Lung (tissue), 11 donors: ENCODE measurements at regions not wholly inside any gene's neighbourhood (a gene's known extent, or its start where the extent isn't known, plus 50 kb on each side); places are given as distances from the start of the nearest gene placed in this dataset.

ENCODE experiments used
- ATAC-seq: fragments of 200-7000 bp; cut with Tn5 transposase; one replicate; pipeline ENCODE4 v1.9.1; 2020; ENCODE audit warnings: moderate number of reproducible peaks; ENCODE audit not compliant: insufficient read depth, low FRiP score
- DNase-seq, 3 donors: peaks; one replicate each; pipeline ENCODE4 v3.0.0-alpha.2; 2013 to 2017
- H3K27ac ChIP-seq, 2 donors: one replicate each; pipeline ENCODE4 v1.5.1; 2013; ENCODE audit warnings: mild to moderate bottlenecking in 2 of 2, moderate library complexity in 2 of 2, control low read depth in 1 of 2, inconsistent platforms in 1 of 2, low read depth in 1 of 2, low read length in 1 of 2
- H3K27me3 ChIP-seq, 3 donors: one replicate each; pipeline ENCODE4 v1.5.1; 2013; ENCODE audit warnings: low read length in 2 of 3; ENCODE audit not compliant: control insufficient read depth in 3 of 3, insufficient read depth in 3 of 3
- H3K36me3 ChIP-seq, 4 donors: one replicate each; pipeline ENCODE4 v1.5.1; 2013; ENCODE audit warnings: low read length in 4 of 4, mild to moderate bottlenecking in 1 of 4, moderate library complexity in 1 of 4; ENCODE audit not compliant: control insufficient read depth in 4 of 4, insufficient read depth in 4 of 4
- H3K4me1 ChIP-seq, 5 donors: one replicate each; pipeline ENCODE4 v1.5.1; 2013; ENCODE audit warnings: low read length in 5 of 5, mild to moderate bottlenecking in 2 of 5, moderate library complexity in 1 of 5; ENCODE audit not compliant: control insufficient read depth in 5 of 5, insufficient read depth in 5 of 5
- H3K4me3 ChIP-seq: one replicate; pipeline ENCODE4 v1.5.1; 2013; ENCODE audit warnings: mild to moderate bottlenecking, control low read depth, moderate library complexity
- H3K9ac ChIP-seq, 2 donors: one replicate each; pipeline ENCODE4 v1.5.1; 2013; ENCODE audit warnings: low read length in 2 of 2, control low read depth in 1 of 2; ENCODE audit not compliant: insufficient read depth in 1 of 2
- H3K9me3 ChIP-seq, 4 donors: one replicate each; pipeline ENCODE4 v1.5.1; 2013; ENCODE audit warnings: low read length in 3 of 4, mild to moderate bottlenecking in 1 of 4, moderate library complexity in 1 of 4; ENCODE audit not compliant: control insufficient read depth in 4 of 4, insufficient read depth in 3 of 4
- CTCF ChIP-seq: IDR thresholded peaks from 2 replicates; pipeline ENCODE4 v1.5.1; 2012; ENCODE audit warnings: mild to moderate bottlenecking; ENCODE audit errors: control extremely low read depth, extremely low read depth
- WGBS, 2 donors: extraction: QIAGEN DNeasy Blood & Tissue Kit; methylation state at CpG; one replicate each; pipeline ENCODE4 v1.1.7; 2013; 5-methylcytosine and 5-hydroxymethylcytosine counted together
- donor health status: control.
- donor health status: control.
- donor health status: Bipolar disorder and iron deficiency.
- donor health status: healthy.
- donor health status: DM: yes; HTN: yes; CAD: no.

DNA sequence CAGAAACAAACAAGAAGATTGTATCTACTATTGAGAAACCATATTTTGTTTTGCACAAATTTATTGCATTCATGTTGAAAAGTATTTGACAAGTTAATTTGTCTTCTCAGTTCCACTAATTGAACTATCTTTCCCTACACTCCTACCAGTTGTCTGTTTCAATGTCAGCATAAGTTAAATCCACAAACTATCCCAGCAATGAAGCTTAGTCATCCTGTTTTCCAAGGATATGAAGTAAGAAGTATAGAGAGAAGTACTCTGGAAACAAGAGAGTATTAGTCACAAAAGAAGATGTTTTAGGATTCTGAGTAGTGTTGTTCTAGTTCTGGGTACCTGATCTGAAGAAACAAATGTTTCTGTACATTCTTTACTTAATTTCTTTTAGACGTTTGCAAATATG lies 261.6 kb upstream of the ZNF804A start:
- TF ChIP-seq CTCF = no peak
- 54 to 83% methylated on average over 1 of the region's 1 CpG for WGBS, 2 donors
- Histone ChIP-seq H3K9ac (no peak overlapping the region), H3K4me3 (no peak overlapping the region), H3K27me3 (no peaks in the 10 kb centered on the region), H3K27ac (no peak overlapping the region), H3K36me3 (no peaks in the 10 kb centered on the region), H3K9me3 (no peaks in the 10 kb centered on the region), H3K4me1 (no peaks in the 10 kb centered on the region)
- ATAC-seq = no peak
- no peak for DNase-seq

DNA sequence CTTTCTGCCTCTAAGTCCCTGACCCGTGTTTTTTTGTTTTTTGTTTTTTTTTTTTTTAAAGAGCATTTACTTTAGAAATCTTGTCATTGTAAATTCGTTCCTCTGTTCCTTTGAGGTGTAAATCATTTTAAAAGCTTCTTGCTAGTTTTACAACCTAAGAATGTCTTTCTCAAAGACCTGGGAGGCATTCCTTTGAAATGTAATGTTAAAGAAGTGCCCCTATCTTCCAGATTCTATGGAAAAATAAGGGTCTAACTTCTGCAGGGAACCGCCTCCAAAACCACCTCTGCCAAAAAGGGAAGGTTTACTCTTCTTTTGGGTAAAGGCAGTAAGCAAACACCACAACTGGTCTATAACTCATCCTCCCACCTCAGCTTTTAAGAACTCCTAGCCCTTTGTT lies 259.6 kb upstream of the ZNF804A start:
- 27 to 29% methylated on average over 3 of the region's 3 CpGs for whole genome bisulfite sequencing, 2 donors
- no peak overlapping the region for H3K4me3 ChIP-seq
- H3K9ac ChIP-seq = no peak overlapping the region
- H3K27ac ChIP-seq = no peak overlapping the region
- no peaks in the 10 kb centered on the region for H3K9me3 ChIP-seq
- TF ChIP-seq CTCF = no peak
- no peaks in the 10 kb centered on the region for H3K4me1 ChIP-seq
- no peak for DNase-seq
- no peak for ATAC-seq
- no peaks in the 10 kb centered on the region for H3K36me3 ChIP-seq
- no peaks in the 10 kb centered on the region for H3K27me3 ChIP-seq

GRCh38 chr2:184339966-184340365 lies 258.4 kb upstream of the ZNF804A start:
- DNase-seq (no peak), ATAC-seq (no peak)
- 40 to 69% methylated on average over 1 of the region's 1 CpG for WGBS, 2 donors
- Histone ChIP-seq H3K4me1 (no peaks in the 10 kb centered on the region), H3K36me3 (no peaks in the 10 kb centered on the region), H3K27me3 (no peaks in the 10 kb centered on the region), H3K9me3 (no peaks in the 10 kb centered on the region), H3K27ac (no peak overlapping the region), H3K9ac (no peak overlapping the region), H3K4me3 (no peak overlapping the region)
- no peak for TF ChIP-seq CTCF

- H3K9ac ChIP-seq = no peak overlapping the region
- WGBS, 2 donors = 80 to 85% methylated on average over 2 of the region's 2 CpGs
- H3K4me1 ChIP-seq = no peaks in the 10 kb centered on the region
- H3K27me3 ChIP-seq = no peaks in the 10 kb centered on the region
- H3K4me3 ChIP-seq = no peak overlapping the region
- H3K9me3 ChIP-seq = peaks cover 0 to 11% (median 0%) of the 10 kb centered on the region in 4 donors
- no peak overlapping the region for H3K27ac ChIP-seq
- ATAC-seq (no peak), DNase-seq (no peak)
- no peak for TF ChIP-seq CTCF
- no peaks in the 10 kb centered on the region for H3K36me3 ChIP-seq
Observed at GRCh38 chr2:184346338-184346862, 251.9 kb upstream of the ZNF804A start.
